ENCODE measurements at regions not wholly inside any gene's neighbourhood (a gene's known extent, or its start where the extent isn't known, plus 50 kb on each side); places are given as distances from the start of the nearest gene placed in this dataset.
A peak's percentile ranks its signal among the peaks of the same experiment; 100 is the strongest.

GRCh38 chr6:164928728-164929407 lies 380.5 kb downstream of the C6orf118 start:
- no peaks in the 10 kb centered on the region for H3K27me3 Mint-ChIP-seq (ENCODE audit: low read depth)
- no peaks in the 10 kb centered on the region for H3K4me1 Mint-ChIP-seq (ENCODE audit: low read depth)
- DNase-seq (ENCODE audit: low spot score), result no peak
- no peak overlapping the region for H3K27ac Mint-ChIP-seq (ENCODE audit: unreplicated experiment)
- H3K4me3 Mint-ChIP-seq (ENCODE audit: unreplicated experiment), result no peak overlapping the region
- no peaks in the 10 kb centered on the region for H3K9me3 Mint-ChIP-seq (ENCODE audit: low read depth)
- H3K36me3 Mint-ChIP-seq (ENCODE audit: low read depth), result no peaks in the 10 kb centered on the region
- no peak for TF ChIP-seq CTCF (IDR thresholded peaks at IDR 0.05)

DNA sequence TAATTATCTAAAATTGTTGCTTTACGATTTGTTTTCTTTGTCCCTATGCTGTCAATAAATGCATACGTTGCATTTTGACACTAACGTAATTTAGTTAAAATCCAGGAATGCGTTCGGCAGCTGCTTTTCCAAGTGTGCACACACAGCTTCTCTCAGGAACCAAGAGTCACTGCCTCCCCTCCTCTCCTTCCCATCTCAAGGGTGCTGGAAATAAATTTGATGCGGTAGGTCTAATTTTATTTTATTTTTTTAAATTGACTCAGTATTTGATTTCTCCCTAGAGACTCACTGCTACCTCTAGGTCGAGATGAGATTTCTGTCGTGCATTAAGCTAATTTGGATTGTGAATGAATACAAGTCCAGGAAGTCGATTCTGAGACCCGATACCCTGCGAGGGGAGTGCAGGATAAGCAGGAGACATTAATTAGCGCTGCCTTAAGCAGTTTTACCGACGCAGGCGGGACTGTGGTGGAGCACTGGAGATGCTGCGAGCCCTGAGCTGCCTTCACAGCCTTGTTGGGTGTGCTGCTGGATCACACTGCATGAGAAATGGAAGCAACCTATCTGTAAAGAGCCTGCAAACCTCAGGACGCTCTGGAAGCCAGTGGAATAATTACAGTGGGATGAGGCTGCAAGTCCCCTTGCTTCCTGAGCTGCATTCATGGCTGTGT lies 381.2 kb downstream of the C6orf118 start:
- no peaks in the 10 kb centered on the region for H3K4me1 Mint-ChIP-seq (ENCODE audit: low read depth)
- no peak overlapping the region for H3K4me3 Mint-ChIP-seq (ENCODE audit: unreplicated experiment)
- TF ChIP-seq CTCF (IDR thresholded peaks at IDR 0.05), result no peak
- no peaks in the 10 kb centered on the region for H3K36me3 Mint-ChIP-seq (ENCODE audit: low read depth)
- DNase-seq (ENCODE audit: low spot score), result no peak
- no peaks in the 10 kb centered on the region for H3K9me3 Mint-ChIP-seq (ENCODE audit: low read depth)
- H3K27ac Mint-ChIP-seq (ENCODE audit: unreplicated experiment), result no peak overlapping the region
- no peaks in the 10 kb centered on the region for H3K27me3 Mint-ChIP-seq (ENCODE audit: low read depth)

DNA sequence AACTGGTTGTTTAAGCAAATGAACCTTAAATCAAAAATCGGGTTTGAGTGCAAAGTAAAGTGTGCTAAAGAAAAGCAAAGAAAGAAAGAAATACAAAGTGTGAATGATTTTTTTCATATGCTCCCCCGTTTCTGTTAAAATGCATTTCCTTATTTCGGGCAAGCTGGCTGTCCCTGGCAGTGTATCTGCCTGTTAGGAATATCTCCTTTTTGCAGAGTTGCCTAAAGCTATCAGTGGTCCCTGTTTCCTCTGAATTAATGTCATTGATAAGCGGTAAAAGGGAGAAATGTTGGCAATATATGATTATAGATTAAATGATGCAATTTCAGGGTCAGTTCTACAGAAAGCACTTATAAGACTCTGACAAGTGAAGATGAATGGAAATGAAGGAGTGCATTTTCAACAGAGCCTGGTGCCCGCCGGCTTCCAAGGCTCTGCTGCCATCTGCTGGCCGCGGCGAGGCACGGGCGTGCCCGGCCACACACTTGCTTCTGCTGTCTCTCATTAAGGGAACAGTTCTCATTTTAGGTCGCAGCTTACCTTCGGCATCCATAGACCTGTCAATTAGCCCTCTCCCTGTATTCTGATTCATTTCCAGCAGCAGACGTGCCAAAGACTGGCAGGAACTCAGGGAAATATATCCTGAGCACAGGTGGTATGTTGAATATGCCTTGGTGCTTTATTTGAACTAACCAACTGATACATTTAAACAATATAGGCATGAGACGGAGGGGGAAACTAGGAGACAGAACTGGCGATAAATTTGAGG lies 381.9 kb downstream of the C6orf118 start:
- no peaks in the 10 kb centered on the region for H3K4me1 Mint-ChIP-seq (ENCODE audit: low read depth)
- H3K27me3 Mint-ChIP-seq (ENCODE audit: low read depth), result no peaks in the 10 kb centered on the region
- H3K9me3 Mint-ChIP-seq (ENCODE audit: low read depth), result no peaks in the 10 kb centered on the region
- peak; percentile 96 for TF ChIP-seq CTCF (IDR thresholded peaks at IDR 0.05)
- no peak for DNase-seq (ENCODE audit: low spot score)
- no peak overlapping the region for H3K27ac Mint-ChIP-seq (ENCODE audit: unreplicated experiment)
- no peaks in the 10 kb centered on the region for H3K36me3 Mint-ChIP-seq (ENCODE audit: low read depth)
- no peak overlapping the region for H3K4me3 Mint-ChIP-seq (ENCODE audit: unreplicated experiment)

- Mint-ChIP-seq H3K27me3 (ENCODE audit: low read depth) (no peaks in the 10 kb centered on the region), H3K9me3 (ENCODE audit: low read depth) (no peaks in the 10 kb centered on the region), H3K4me3 (ENCODE audit: unreplicated experiment) (no peak overlapping the region), H3K36me3 (ENCODE audit: low read depth) (no peaks in the 10 kb centered on the region), H3K4me1 (ENCODE audit: low read depth) (no peaks in the 10 kb centered on the region), H3K27ac (ENCODE audit: unreplicated experiment) (no peak overlapping the region)
- no peak for DNase-seq (ENCODE audit: low spot score)
- TF ChIP-seq CTCF (IDR thresholded peaks at IDR 0.05), result peak; percentile 66
Measured at GRCh38 chr6:164926686-164927085, 382.7 kb downstream of the C6orf118 start.
